Lung (tissue), 11 donors: ENCODE measurements at regions not wholly inside any gene's neighbourhood (a gene's known extent, or its start where the extent isn't known, plus 50 kb on each side); places are given as distances from the start of the nearest gene placed in this dataset.
A peak's percentile ranks its signal among the peaks of the same experiment; 100 is the strongest.

Experiments
- ATAC-seq: fragments of 200-7000 bp; cut with Tn5 transposase; one replicate; pipeline ENCODE4 v1.9.1; 2020; ENCODE audit warnings: moderate number of reproducible peaks; ENCODE audit not compliant: insufficient read depth, low FRiP score
- DNase-seq, 3 donors: peaks; one replicate each; pipeline ENCODE4 v3.0.0-alpha.2; 2013 to 2017
- H3K27ac ChIP-seq, 2 donors: one replicate each; pipeline ENCODE4 v1.5.1; 2013; ENCODE audit warnings: mild to moderate bottlenecking in 2 of 2, moderate library complexity in 2 of 2, control low read depth in 1 of 2, inconsistent platforms in 1 of 2, low read depth in 1 of 2, low read length in 1 of 2
- H3K27me3 ChIP-seq, 3 donors: one replicate each; pipeline ENCODE4 v1.5.1; 2013; ENCODE audit warnings: low read length in 2 of 3; ENCODE audit not compliant: control insufficient read depth in 3 of 3, insufficient read depth in 3 of 3
- H3K36me3 ChIP-seq, 4 donors: one replicate each; pipeline ENCODE4 v1.5.1; 2013; ENCODE audit warnings: low read length in 4 of 4, mild to moderate bottlenecking in 1 of 4, moderate library complexity in 1 of 4; ENCODE audit not compliant: control insufficient read depth in 4 of 4, insufficient read depth in 4 of 4
- H3K4me1 ChIP-seq, 5 donors: one replicate each; pipeline ENCODE4 v1.5.1; 2013; ENCODE audit warnings: low read length in 5 of 5, mild to moderate bottlenecking in 2 of 5, moderate library complexity in 1 of 5; ENCODE audit not compliant: control insufficient read depth in 5 of 5, insufficient read depth in 5 of 5
- H3K4me3 ChIP-seq: one replicate; pipeline ENCODE4 v1.5.1; 2013; ENCODE audit warnings: mild to moderate bottlenecking, control low read depth, moderate library complexity
- H3K9ac ChIP-seq, 2 donors: one replicate each; pipeline ENCODE4 v1.5.1; 2013; ENCODE audit warnings: low read length in 2 of 2, control low read depth in 1 of 2; ENCODE audit not compliant: insufficient read depth in 1 of 2
- H3K9me3 ChIP-seq, 4 donors: one replicate each; pipeline ENCODE4 v1.5.1; 2013; ENCODE audit warnings: low read length in 3 of 4, mild to moderate bottlenecking in 1 of 4, moderate library complexity in 1 of 4; ENCODE audit not compliant: control insufficient read depth in 4 of 4, insufficient read depth in 3 of 4
- CTCF ChIP-seq: IDR thresholded peaks from 2 replicates; pipeline ENCODE4 v1.5.1; 2012; ENCODE audit warnings: mild to moderate bottlenecking; ENCODE audit errors: control extremely low read depth, extremely low read depth
- WGBS, 2 donors: extraction: QIAGEN DNeasy Blood & Tissue Kit; methylation state at CpG; one replicate each; pipeline ENCODE4 v1.1.7; 2013; 5-methylcytosine and 5-hydroxymethylcytosine counted together
- donor health status: control.
- donor health status: control.
- donor health status: Bipolar disorder and iron deficiency.
- donor health status: healthy.
- donor health status: DM: yes; HTN: yes; CAD: no.

DNA sequence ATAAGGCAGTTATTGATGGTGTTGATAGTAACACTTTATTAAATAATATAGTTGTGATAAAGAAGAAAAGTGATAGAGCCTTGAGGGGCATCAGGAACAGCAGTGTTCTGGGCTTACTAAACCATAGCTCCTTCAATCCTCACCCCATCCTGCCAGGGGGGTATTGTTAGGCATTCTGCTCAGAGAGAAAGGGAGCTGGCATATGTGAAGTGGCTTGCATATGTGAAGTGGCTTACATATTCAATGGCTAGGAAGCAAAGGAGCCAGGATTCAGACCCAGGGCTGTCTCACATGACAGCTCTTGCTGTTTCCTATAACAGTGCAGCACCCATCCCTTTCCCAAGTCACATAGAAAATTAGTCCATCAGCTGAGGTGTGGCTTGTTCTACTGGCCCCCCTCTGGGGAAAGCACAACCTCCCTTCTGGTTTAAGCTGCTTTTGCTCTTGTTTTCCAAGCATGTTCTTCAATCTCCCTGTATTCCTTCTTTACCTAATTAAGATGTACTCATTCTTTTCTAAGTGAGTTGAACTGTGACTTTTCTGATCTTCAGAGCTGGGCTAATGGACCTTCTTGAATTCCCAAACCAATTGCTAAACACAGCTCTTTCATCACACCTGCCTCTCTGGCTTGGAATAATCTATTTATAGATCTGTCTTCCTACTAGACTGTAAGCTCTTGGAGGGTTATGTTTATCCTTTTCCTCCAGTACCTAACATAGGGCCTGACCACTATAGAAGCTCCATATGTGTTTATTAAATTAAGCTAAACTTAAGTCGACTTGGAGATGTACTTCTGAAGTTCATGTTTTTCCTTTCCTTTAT, 108.7 kb upstream of the GLI3 start:
- H3K9me3 ChIP-seq = no peaks in the 10 kb centered on the region
- no peaks in the 10 kb centered on the region for H3K36me3 ChIP-seq
- no peak overlapping the region for H3K4me3 ChIP-seq
- DNase-seq (no peak), ATAC-seq (peak; percentile 12)
- WGBS, 2 donors = 58 to 77% methylated on average over 1 of the region's 1 CpG
- H3K27me3 ChIP-seq = no peaks in the 10 kb centered on the region
- H3K9ac ChIP-seq = no peak overlapping the region
- peaks cover 0 to 22% (median 5%) of the 10 kb centered on the region in 5 donors for H3K4me1 ChIP-seq
- H3K27ac ChIP-seq = no peak overlapping the region
- no peak for TF ChIP-seq CTCF

DNA sequence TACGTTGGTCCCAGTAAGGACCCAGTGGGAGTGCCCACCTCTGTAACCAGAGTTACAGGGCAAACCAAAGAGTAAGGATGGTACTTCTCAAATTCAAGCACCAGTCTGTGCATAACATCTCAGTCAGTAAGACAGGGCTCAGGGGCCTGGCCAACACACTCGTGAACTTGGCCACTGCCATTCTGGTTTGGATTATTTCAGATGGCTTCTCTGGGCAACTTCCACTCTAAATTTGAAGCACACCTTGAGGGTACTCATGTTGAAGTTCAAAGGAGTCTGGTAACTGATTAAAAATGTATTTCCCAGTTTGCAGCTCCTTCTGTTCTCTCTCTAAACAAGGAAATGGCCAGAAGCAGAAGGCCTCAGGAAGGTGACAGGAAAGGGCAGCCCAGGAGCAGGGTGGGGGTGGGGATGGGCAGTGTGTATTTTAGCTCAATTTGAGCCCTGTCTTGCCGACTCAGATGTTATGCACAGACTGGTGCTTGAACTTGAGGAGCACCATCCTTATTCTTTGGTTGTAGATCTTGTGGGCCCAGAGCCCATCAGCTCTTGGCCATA, 107.3 kb upstream of the GLI3 start:
- peak; percentile 70 for ATAC-seq
- Histone ChIP-seq H3K9me3 (no peaks in the 10 kb centered on the region), H3K9ac (no peak overlapping the region), H3K27ac (no peak overlapping the region), H3K4me3 (no peak overlapping the region), H3K36me3 (no peaks in the 10 kb centered on the region), H3K4me1 (peaks cover 0 to 25% (median 5%) of the 10 kb centered on the region in 5 donors), H3K27me3 (no peaks in the 10 kb centered on the region)
- 50 to 56% methylated on average over 3 of the region's 3 CpGs for WGBS, 2 donors
- peak in 2 of 3 donors; percentile 35 to 69 for DNase-seq
- TF ChIP-seq CTCF = no peak

DNA sequence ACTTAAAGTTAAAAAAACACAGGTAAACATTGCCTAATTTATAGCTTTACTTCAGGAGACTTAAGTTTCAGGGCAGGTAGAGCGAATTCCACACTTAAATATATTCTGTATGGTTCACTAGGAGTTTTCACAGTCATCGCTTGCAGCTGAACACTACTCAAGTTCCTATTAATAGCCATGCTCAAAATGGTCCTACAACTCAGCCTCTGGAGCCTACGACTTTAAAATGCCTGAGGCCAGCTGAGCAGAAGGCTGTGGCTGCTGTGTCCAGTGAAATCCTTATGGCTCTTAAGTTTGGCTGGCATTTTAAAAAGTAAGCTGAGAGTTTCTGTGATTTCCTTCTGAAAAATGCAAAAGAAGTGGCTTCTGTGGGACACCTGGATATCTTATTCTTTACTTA, 105.4 kb upstream of the GLI3 start:
- peak in 1 of 3 donors; percentile 28 for DNase-seq
- Histone ChIP-seq H3K27ac (no peak overlapping the region), H3K4me3 (no peak overlapping the region), H3K4me1 (peaks cover 0 to 30% (median 5%) of the 10 kb centered on the region in 5 donors), H3K9me3 (no peaks in the 10 kb centered on the region), H3K27me3 (no peaks in the 10 kb centered on the region), H3K36me3 (no peaks in the 10 kb centered on the region), H3K9ac (no peak overlapping the region)
- TF ChIP-seq CTCF = no peak
- 68 to 75% methylated on average over 3 of the region's 3 CpGs for WGBS, 2 donors
- ATAC-seq = no peak
